Activated T-cell treated with anti-CD3 and anti-CD28 coated beads for 4 hours (primary cell): ENCODE measurements at regions not wholly inside any gene's neighbourhood (a gene's known extent, or its start where the extent isn't known, plus 50 kb on each side); places are given as distances from the start of the nearest gene placed in this dataset.

Experiments
- DNase-seq: peaks from one replicate; pipeline ENCODE4 v3.0.0-alpha.2; 2020

DNA sequence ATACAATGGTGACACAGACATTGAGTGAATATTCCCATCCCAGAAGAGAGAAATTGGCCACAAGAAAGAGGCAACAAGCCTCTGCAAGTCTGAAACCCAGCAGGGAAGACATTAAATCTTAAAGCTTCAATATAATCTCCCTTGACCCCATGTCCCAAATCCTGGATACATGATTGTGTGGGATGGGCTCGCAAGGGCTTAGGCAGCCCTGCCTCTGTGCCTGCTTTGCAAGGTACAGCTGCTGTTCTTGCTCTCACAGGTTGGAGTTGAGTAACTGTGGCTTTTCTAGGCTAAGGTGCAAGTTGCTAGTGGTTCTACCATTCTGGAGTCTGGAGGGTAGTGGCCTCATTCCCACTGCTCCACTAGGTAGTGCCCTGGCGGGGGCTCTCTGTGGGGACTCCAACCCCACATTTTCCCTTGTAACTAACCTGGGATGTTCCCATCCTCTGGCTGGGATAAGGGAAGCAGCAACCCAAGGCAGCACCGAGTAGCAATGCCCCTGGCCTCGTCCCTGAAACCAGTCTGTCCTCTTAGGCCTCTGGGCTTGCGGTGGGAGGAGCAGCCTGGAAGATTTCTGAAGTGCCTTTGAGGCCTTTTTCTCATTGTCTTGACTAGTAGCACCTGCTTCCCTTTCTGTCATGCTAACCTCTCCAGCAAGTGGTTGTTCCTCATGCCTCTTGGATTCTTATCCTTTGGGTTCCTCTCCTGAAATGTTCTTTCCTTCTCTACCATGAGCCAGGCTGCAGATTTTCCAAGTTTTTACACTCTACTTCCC is 90.0 kb downstream of the FAM174B start:
- no peak for DNase-seq

DNA sequence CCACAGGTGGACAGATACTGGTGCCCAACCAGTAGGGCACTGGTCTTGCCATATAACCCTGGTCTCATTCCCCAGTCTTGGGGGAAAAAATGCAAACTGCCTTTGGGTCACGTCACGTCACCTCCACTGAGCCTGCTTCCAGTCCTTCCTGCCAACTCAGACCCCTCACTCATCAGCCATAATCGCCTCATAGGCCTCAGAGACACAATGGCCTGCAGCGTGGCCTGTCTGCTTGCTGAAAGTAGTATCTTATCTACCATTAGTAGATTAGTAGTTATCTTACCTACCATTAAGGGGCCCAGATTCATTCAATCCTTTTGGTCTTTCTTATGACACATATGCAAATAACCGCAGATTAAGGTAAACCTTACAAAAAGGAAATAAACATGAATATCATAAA is 93.8 kb downstream of the FAM174B start:
- no peak for DNase-seq

DNA sequence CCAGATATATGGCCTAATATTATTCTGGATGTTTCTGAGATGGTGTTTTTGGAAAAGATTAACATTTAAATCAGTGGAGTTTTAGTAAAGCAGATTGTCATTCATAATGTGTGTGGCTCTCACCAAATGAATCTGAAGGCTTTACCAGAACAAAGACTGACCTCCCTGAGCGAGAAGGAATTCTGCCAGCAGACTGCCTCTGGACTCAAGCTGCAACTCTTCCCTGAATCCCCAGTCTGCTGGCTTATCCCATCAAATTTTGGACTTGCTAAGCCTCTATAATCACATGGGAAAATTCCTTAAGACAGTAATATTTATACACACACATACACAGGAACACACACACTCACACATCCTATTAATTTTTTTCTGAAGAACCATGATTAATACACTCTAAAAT is 102.3 kb downstream of the FAM174B start:
- DNase-seq: no peak

DNA sequence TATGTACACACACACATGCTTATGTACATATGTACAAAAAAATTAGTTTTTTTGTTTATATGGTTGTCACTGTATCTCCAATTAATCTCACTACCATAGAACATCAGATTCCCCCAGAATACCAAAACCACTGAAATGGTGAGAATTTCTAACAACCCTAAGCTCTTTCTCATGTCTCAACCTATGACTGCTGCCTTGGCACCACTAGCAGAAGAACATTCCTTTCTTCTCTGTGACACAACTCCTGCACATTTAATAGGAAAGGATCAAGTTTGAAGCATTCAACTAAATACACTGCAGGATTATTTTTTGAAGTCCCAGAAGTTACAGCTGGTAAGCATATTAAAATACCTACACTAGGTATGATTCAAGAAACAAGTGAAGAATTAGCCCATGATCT is 109.6 kb downstream of the FAM174B start:
- DNase-seq: no peak

DNA sequence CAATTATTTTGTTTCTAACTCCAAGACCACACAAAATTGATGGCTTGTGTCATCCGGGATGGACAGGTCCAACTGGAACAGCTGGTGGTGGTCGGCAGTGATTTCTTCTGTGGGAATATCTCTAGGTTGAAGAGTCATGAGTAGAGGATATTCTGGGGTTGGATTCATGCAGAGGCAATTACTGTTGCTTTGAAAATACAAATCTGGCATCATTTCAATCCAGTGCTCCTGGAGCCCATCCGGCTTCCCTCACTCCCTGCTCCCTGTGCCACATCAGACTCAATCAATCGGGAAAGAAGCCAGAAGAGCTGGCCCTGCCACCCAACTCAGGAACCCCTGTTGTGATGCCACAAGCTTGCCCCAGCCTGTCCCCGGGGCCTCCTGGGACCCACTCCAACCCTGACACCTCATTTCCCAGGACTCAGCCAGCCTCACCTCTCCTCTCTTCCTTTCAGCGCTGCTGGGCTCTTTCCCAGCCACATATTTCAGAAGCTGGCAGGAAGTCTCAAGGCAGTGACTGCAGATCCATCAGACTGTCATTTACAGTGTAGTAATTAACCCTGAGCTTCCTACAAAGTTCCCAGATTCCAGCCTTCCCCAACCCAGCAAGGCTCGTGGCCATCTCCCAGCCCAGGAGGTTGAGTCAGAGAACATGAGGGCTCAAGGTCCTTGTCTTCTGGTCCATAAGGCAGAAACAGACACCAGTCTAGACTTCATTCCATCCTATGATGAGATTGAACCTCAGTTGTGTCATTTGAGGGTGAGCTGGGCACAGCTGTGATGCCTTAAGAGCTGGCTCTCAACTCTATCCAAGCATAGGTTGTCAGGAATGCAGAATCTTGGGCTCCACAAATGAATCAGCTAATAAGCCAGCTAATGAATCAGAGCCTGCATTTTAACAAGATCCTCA is 114.0 kb downstream of the FAM174B start:
- no peak for DNase-seq

DNA sequence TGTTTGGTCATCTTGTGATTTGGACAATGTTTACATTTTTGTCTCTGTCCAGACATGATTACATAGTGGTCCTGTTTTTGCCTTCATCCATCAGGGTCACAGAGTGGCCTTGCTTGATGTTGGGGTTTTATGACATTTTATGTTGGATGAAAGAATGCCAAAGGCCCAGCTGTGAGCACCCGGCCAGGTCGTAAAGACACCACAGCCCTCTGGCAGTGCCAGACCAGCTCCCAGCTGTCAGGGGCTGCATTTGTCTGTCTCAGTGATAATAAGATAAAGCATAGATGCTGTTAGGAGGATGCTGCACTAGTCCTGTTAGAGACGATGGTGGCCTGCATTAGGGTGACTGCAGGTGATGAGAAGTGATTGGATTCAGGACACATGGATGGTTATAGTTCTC is 117.5 kb downstream of the FAM174B start:
- DNase-seq: no peak

DNA sequence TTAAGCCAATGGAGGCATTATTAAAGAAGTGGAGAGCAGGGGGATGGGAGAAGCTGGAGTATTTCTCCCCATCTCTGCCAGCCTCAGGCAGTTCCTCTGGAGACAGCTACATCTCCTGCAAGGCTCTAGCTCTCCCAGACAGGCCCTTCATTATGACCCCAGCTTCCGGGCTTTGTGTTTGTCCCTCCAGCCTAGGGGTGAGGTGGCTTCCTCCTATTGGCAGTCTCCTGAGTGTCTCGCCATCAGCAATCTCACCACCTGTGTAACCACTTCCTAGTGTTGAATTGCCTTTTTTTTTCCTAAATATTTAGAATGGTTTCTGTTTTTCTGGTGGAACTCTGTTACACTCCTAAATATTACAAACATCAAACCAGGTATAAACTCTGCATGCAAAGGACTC is 122.3 kb downstream of the FAM174B start:
- DNase-seq: no peak

DNA sequence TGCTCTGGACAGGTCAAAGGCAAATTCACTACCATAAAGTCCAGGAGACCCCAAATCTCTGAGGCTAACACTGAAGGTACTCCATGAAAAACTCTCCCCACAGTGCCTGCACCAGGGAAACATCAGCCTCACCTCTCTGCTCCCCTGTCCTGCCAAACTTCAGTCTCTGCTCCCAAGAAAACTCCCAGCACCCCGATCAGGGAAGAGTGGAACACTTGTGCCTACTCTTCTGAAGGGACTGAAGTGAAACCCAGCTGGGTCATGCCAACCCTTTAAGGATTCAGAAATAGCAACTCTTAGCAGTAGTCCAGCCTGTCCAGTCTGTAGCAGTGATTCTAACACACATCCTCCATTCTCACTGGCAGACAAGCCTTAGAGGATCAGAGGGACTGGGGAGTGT is 124.2 kb downstream of the FAM174B start:
- no peak for DNase-seq

DNA sequence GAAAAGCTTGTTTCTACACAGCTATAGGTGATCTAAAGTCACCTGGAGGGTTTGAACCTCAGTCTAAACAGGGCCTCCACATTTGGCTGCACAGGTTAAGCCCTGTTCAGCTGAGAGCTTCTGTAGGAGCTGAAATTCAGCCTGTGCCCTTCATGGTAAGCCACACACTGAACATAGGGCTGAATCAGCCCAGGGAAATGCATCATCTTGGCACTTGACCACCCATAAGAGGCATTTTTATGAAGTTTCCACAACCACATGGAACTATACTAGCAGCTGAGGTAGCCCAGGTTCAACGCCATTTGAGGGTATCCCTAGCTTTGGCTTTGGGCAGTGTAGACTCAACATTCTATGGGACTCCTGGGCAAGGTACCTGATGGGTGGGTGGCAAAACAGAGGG is 126.8 kb downstream of the FAM174B start:
- DNase-seq: no peak

DNA sequence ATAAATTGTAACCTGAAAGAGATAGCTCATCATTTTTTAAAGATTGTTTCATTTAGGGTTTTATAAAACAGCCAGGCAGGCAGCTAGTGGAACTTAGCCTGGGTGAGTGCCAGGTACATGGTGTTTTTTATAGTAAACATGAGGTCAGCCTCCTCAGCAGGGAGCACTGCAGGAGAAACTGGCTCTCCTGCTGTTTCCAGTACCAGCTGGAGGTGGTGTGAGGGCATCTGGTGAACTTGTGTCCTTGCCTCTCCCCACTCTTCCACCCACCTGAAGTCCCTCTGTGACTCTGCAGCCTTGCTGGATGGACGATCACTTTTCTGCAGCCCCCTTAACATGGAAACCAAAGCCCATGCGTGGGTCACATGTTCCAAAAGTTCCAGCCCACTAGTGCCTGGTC is 128.4 kb downstream of the FAM174B start:
- no peak for DNase-seq

DNA sequence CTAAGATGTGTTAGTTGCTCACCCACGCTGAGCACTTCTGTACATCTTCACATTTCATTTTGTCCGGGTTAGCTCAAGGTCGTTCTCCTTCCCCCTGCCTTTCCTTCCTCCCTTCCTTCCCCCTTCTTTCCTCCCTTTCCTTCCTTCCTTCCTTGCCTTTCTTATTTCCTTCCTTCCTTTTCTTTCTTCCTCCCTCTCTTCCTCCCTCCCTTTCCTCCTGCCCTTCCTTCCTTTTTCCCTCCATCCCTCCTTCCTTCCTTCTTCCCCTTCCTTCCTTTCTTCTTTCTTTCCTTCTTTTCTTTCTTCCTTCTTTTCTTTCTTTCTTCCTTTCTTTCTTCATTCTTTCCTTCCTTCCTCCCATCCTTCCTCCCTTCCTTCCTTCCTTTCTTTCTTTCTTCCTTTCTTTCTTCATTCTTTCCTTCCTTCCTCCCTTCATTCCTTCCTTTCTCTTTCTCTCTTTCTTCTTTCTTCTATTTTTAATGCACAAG is 129.8 kb downstream of the FAM174B start:
- no peak for DNase-seq

DNA sequence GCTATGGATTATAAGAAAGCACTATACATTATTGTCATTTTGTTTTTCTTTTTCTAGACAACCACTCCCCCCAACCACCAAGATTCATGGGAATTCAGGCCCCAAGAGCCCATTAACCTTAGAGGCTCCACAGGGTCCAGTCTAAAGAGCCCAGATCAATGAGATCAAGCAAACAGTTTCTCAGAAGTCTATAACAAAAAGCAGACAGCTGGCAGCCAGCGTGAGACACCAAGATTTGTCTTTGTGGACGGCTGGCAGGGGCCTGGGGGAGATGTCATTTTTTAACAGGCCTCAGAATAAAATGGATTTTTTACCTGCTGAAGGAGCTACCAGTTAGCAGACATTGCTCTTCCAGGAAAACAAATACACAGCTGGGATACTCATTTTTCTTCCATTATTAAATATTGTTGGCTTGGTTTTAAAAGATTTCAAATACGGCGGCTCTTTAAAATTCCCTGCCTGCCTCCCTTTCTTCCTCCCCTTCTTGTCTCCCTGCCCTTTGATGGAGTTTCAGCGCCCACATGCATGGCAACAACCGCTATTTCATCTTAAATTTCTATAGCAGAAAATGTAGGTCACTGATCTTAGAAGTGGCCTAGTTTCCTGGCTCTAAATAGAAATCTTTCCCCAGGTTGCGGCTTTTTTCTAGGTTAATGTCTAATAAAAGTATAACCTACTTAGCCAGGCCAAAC is 130.6 kb downstream of the FAM174B start:
- DNase-seq: no peak

DNA sequence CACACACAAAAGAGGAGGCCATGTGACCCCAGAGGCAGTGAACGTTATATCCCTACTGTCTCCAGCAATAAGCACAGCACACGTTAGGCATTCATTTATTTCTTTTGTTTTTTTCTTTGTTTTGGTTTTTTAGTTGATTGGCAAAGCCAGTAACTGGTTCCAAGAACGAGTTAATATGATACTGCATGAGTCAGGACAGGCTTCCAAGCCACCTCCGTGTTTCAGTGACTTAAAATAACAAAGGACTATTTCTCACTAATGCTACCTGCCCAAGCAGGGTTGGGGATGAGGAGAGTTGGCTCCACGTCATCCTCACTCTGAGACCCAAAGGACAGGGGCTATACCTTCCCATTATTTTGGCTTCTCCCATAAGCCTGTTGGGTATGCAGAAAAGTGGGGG is 130.5 kb downstream of the ST8SIA2 start:
- no peak for DNase-seq

DNA sequence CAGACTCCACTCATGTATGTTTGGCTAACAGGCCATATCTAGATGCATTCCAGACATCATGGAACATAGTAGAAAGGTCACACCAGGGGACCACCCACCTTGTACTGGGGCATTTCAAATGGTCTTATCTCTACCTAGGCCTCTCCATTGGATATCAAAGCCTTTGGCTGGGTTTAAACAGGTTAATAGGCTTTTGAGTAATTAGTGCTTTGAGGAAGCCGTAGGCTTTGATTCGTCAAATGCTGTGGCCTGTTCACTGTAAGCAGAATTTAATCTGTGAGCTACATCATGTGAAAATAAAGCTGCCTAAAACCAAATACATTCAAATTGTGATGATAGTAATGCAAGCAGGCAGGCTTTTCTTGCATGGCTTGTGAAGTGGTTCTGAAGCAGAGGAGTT is 129.5 kb downstream of the ST8SIA2 start:
- DNase-seq: no peak

DNA sequence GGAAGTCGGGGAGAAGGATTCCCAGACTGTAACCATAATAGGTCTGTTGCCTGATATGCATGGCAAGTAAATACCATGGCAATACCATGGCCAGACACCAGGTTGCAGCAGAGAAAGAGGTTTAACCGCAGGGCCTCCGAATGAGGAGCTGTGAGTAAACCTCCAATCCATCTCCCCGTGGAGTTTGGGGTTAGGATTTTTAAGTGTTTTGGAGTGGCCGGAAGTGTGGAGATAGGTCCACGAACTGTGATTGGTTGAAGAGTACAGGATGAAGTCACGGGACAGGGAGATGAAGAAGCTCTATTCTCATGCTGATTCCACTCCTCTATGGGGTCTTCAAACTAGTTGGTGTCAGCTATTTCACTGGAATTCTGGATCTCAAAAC is 127.9 kb downstream of the ST8SIA2 start:
- DNase-seq: peak; percentile 31

DNA sequence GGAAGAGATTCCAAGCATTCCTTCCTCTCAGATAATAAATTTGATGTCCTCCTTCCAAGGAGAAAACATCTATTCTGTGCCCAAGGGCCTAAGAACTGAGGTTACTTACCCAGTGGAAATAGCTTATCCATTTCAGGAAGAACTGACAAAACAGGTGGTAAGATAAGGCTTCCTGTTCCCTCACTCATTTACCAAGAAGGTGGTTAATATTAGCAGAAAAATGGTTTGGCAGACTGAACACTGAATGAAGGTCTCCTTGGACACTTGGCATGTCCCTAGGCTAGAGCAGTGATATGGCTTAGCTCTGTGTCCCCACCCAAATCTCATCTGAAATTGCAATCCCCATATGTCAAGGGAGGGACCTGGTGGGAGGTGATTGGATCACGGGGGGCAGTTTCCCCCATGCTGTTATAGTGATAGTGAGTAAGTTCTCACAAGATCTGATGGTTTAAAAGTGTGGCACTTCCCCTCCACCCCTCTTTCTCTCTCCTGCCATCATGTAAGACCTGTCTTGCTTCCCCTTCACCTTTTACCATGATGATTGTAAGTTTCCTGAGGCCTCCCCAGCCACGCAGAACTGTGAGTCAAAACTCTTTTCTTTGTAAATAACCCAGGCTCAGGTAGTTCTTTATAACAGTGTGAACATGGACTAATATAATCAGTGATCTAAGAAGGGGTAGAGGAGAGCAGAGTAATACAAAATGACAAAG is 127.4 kb downstream of the ST8SIA2 start:
- no peak for DNase-seq

DNA sequence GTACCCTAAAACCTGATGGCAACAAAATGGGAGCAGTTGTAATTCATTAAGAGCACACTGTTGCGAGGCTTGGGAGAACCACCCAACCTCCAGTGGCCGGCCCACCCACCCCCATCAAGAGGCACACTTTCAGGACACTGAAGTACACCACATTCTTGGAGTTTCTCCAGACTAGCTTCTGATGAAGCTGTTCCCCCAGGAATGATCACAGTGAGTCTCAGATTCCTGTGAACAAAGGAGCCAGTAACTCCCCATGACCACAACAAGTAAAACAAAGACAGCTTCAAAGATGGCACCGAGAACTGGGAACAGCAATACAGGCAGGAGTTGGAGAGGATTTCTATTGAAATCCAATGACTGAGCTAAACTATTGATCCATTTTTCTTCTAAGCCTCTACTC is 126.0 kb downstream of the ST8SIA2 start:
- DNase-seq: no peak
